Hematopoietic multipotent progenitor cell treated with erythropoietin and hydrocortisone succinate and interleukin-3 and kit ligand, for 8 days (in vitro differentiated cells): ENCODE measurements at regions not wholly inside any gene's neighbourhood (a gene's known extent, or its start where the extent isn't known, plus 50 kb on each side); places are given as distances from the start of the nearest gene placed in this dataset.
"Not testable (repeated sequence)": the region's sequence is repeated elsewhere in the genome, so short reads cannot be mapped to it uniquely, and the experiment has no call there.

Experiments
- DNase-seq: peaks from one replicate; pipeline ENCODE4 v3.0.0-alpha.2; 2015

GRCh38 chr9:115757461-115757860 is 396.1 kb upstream of the PAPPA start:
- DNase-seq = no peak

- no peak for DNase-seq
Observed at GRCh38 chr9:115758441-115758840, 395.1 kb upstream of the PAPPA start.

- DNase-seq = no peak
Observed at GRCh38 chr9:115759426-115759825, 394.2 kb upstream of the PAPPA start.

GRCh38 chr9:115764645-115765044 is 388.9 kb upstream of the PAPPA start:
- DNase-seq = no peak

GRCh38 chr9:115765060-115765459 is 388.5 kb upstream of the PAPPA start:
- no peak for DNase-seq

- DNase-seq = no peak
Observed at GRCh38 chr9:115766370-115766955, 387.1 kb upstream of the PAPPA start.

- DNase-seq = no peak
Observed at GRCh38 chr9:115770521-115770920, 383.1 kb upstream of the PAPPA start.

GRCh38 chr9:115775659-115776058 is 377.9 kb upstream of the PAPPA start:
- DNase-seq = no peak

GRCh38 chr9:115777610-115778009 is 376.0 kb upstream of the PAPPA start:
- DNase-seq = no peak

- no peak for DNase-seq
Observed at GRCh38 chr9:115781070-115781736, 372.4 kb upstream of the PAPPA start.

GRCh38 chr9:115786321-115786720 is 367.3 kb upstream of the PAPPA start:
- no peak for DNase-seq

GRCh38 chr9:115790520-115790919 is 363.1 kb upstream of the PAPPA start:
- no peak for DNase-seq

- no peak for DNase-seq
Observed at GRCh38 chr9:115794921-115795475, 358.6 kb upstream of the PAPPA start.

- DNase-seq = no peak
Observed at GRCh38 chr9:115799734-115800133, 353.9 kb upstream of the PAPPA start.

- DNase-seq = no peak
Observed at GRCh38 chr9:115804206-115804605, 349.4 kb upstream of the PAPPA start.

GRCh38 chr9:115808108-115808507 is 345.5 kb upstream of the PAPPA start:
- DNase-seq = no peak

- DNase-seq = no peak
Observed at GRCh38 chr9:115808695-115809094, 344.9 kb upstream of the PAPPA start.

GRCh38 chr9:115810166-115810565 is 343.4 kb upstream of the PAPPA start:
- DNase-seq = no peak

GRCh38 chr9:115814081-115814480 is 339.5 kb upstream of the PAPPA start:
- DNase-seq = no peak

- DNase-seq = no peak
Observed at GRCh38 chr9:115815786-115816185, 337.8 kb upstream of the PAPPA start.

- DNase-seq = not testable (repeated sequence)
Observed at GRCh38 chr9:115818651-115819050, 334.9 kb upstream of the PAPPA start.

- DNase-seq = no peak
Observed at GRCh38 chr9:115832031-115832430, 321.6 kb upstream of the PAPPA start.

GRCh38 chr9:115837618-115838017 is 316.0 kb upstream of the PAPPA start:
- DNase-seq = no peak

GRCh38 chr9:115838417-115838816 is 315.2 kb upstream of the PAPPA start:
- DNase-seq = no peak

- DNase-seq = not testable (repeated sequence)
Observed at GRCh38 chr9:115844433-115844832, 309.2 kb upstream of the PAPPA start.
